ENCODE measurements at regions not wholly inside any gene's neighbourhood (a gene's known extent, or its start where the extent isn't known, plus 50 kb on each side); places are given as distances from the start of the nearest gene placed in this dataset.

GRCh38 chr1:201705389-201705788 lies 123.6 kb upstream of the IPO9 start:
- TF ChIP-seq, protein P1, sequence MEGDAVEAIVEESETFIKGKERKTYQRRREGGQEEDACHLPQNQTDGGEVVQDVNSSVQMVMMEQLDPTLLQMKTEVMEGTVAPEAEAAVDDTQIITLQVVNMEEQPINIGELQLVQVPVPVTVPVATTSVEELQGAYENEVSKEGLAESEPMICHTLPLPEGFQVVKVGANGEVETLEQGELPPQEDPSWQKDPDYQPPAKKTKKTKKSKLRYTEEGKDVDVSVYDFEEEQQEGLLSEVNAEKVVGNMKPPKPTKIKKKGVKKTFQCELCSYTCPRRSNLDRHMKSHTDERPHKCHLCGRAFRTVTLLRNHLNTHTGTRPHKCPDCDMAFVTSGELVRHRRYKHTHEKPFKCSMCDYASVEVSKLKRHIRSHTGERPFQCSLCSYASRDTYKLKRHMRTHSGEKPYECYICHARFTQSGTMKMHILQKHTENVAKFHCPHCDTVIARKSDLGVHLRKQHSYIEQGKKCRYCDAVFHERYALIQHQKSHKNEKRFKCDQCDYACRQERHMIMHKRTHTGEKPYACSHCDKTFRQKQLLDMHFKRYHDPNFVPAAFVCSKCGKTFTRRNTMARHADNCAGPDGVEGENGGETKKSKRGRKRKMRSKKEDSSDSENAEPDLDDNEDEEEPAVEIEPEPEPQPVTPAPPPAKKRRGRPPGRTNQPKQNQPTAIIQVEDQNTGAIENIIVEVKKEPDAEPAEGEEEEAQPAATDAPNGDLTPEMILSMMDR (conservative IDR thresholded peaks at IDR 0.05): no peak
- no peak for TF ChIP-seq EZH2 (IDR thresholded peaks at IDR 0.05; ENCODE audit: low read depth)
